ENCODE measurements at regions not wholly inside any gene's neighbourhood (a gene's known extent, or its start where the extent isn't known, plus 50 kb on each side); places are given as distances from the start of the nearest gene placed in this dataset.

- TF ChIP-seq PLSCR1 (CRISPR knock-in tag; IDR thresholded peaks at IDR 0.05; ENCODE audit: borderline replicate concordance) (no peak), ZNF790 (CRISPR knock-in tag; IDR thresholded peaks at IDR 0.05; ENCODE audit: borderline replicate concordance) (no peak), IRX3 (CRISPR knock-in tag; IDR thresholded peaks at IDR 0.05; ENCODE audit: borderline replicate concordance, low read depth) (no peak), GFI1 (CRISPR knock-in tag; IDR thresholded peaks at IDR 0.05; ENCODE audit: borderline replicate concordance) (no peak)
Observed at GRCh38 chr3:163018664-163019063, 1522.1 kb downstream of the OTOL1 start (continued).

GRCh38 chr3:163019260-163019659 is 1522.7 kb downstream of the OTOL1 start:
- in situ Hi-C loops (cut with HindIII; ENCODE audit: extremely low pct_ligation_motif_present, low pct_unique_long_range_greater_than_20kb) (no loop called here), intact Hi-C loops (cut with micrococcal nuclease; ENCODE audit: unreplicated experiment) (no loop called here)
- ChIA-PET POLR2A (no interaction called here), CTCF (ENCODE audit: low intra/inter-chr PET ratio, low total read pairs) (no interaction called here)
- H3K9me3 ChIP-seq (ENCODE audit: low read length) = no peaks in the 10 kb centered on the region
- H2AFZ ChIP-seq (ENCODE audit: low read length) = no peak overlapping the region
- no peak overlapping the region for H3K4me3 ChIP-seq (replicated peaks in 1 of 3; ENCODE audit: insufficient read depth in 1 of 3, low read depth in 2 of 3, low read length in 3 of 3)
- FAIRE-seq (no peak), DNase-seq (ENCODE audit: low spot score) (no peak), ATAC-seq (no peak)
- no peak overlapping the region for H3K9ac ChIP-seq (ENCODE audit: insufficient read depth, low read depth, low read length)
- no TSS peak for BruUV-seq (replicated peaks)
- H3K79me2 ChIP-seq (ENCODE audit: insufficient read depth, low read length) = no peaks in the 10 kb centered on the region
- no peak overlapping the region for H3K27ac ChIP-seq (ENCODE audit: extremely low read length, insufficient read depth, low read length)
- no peaks in the 10 kb centered on the region for H3K36me3 ChIP-seq (replicated peaks in 1 of 2; ENCODE audit: control insufficient read depth in 1 of 2, insufficient read depth in 2 of 2, low read length in 2 of 2)
- no peaks in the 10 kb centered on the region; a peak in 1 of 5 replicates for H3K27me3 ChIP-seq (ENCODE audit: control insufficient read depth in 1 of 2, insufficient read depth in 2 of 2, low read length in 2 of 2)
- no peaks in the 10 kb centered on the region for H3K4me1 ChIP-seq (ENCODE audit: insufficient read depth, low read length)
- no peaks in the 10 kb centered on the region for H4K20me1 ChIP-seq (ENCODE audit: insufficient read depth, low read length)
- 0% methylated on average over 2 of the region's 5 CpGs for WGBS (ENCODE audit: low lambda C conversion rate)
- H3K4me2 ChIP-seq (ENCODE audit: low read depth, low read length) = no peak overlapping the region
- TF ChIP-seq STAT5B (CRISPR knock-in tag; IDR thresholded peaks at IDR 0.05) (no peak), DDIT3 (CRISPR knock-in tag; IDR thresholded peaks at IDR 0.05) (no peak), ZNF891 (CRISPR knock-in tag; IDR thresholded peaks at IDR 0.05) (no peak), HMGXB4 (CRISPR knock-in tag; IDR thresholded peaks at IDR 0.05; ENCODE audit: borderline replicate concordance in 1 of 2, low read depth in 1 of 2) (no peak), ZNF331 (CRISPR knock-in tag; IDR thresholded peaks at IDR 0.05) (no peak), CENPBD1 (CRISPR knock-in tag; IDR thresholded peaks at IDR 0.05; ENCODE audit: borderline replicate concordance, low read depth) (no peak), GPBP1L1 (CRISPR knock-in tag; IDR thresholded peaks at IDR 0.05) (no peak)
- TF ChIP-seq, protein P1, sequence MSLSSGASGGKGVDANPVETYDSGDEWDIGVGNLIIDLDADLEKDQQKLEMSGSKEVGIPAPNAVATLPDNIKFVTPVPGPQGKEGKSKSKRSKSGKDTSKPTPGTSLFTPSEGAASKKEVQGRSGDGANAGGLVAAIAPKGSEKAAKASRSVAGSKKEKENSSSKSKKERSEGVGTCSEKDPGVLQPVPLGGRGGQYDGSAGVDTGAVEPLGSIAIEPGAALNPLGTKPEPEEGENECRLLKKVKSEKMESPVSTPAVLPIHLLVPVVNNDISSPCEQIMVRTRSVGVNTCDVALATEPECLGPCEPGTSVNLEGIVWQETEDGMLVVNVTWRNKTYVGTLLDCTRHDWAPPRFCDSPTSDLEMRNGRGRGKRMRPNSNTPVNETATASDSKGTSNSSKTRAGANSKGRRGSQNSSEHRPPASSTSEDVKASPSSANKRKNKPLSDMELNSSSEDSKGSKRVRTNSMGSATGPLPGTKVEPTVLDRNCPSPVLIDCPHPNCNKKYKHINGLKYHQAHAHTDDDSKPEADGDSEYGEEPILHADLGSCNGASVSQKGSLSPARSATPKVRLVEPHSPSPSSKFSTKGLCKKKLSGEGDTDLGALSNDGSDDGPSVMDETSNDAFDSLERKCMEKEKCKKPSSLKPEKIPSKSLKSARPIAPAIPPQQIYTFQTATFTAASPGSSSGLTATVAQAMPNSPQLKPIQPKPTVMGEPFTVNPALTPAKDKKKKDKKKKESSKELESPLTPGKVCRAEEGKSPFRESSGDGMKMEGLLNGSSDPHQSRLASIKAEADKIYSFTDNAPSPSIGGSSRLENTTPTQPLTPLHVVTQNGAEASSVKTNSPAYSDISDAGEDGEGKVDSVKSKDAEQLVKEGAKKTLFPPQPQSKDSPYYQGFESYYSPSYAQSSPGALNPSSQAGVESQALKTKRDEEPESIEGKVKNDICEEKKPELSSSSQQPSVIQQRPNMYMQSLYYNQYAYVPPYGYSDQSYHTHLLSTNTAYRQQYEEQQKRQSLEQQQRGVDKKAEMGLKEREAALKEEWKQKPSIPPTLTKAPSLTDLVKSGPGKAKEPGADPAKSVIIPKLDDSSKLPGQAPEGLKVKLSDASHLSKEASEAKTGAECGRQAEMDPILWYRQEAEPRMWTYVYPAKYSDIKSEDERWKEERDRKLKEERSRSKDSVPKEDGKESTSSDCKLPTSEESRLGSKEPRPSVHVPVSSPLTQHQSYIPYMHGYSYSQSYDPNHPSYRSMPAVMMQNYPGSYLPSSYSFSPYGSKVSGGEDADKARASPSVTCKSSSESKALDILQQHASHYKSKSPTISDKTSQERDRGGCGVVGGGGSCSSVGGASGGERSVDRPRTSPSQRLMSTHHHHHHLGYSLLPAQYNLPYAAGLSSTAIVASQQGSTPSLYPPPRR (CRISPR knock-in tag; IDR thresholded peaks at IDR 0.05; ENCODE audit: borderline replicate concordance) = no peak

Data from HepG2 (cell line).